HuH-7.5 (cell line): ENCODE measurements at regions not wholly inside any gene's neighbourhood (a gene's known extent, or its start where the extent isn't known, plus 50 kb on each side); places are given as distances from the start of the nearest gene placed in this dataset.
"Not testable (repeated sequence)": the region's sequence is repeated elsewhere in the genome, so short reads cannot be mapped to it uniquely, and the experiment has no call there.

Experiments
- DNase-seq: peaks from one replicate; pipeline ENCODE4 v3.0.0; 2011; ENCODE audit warnings: low spot score

GRCh38 chr6:27582928-27583725 lies 110.2 kb upstream of the ZNF184 start:
- no peak for DNase-seq

GRCh38 chr6:27579973-27580372 lies 107.1 kb upstream of the ZNF184 start:
- no peak for DNase-seq

GRCh38 chr6:27577922-27578321 lies 105.0 kb upstream of the ZNF184 start:
- DNase-seq = no peak

GRCh38 chr6:27575594-27576361 lies 102.9 kb upstream of the ZNF184 start:
- DNase-seq = no peak

- no peak for DNase-seq
Measured at GRCh38 chr6:27568226-27568897, 95.5 kb upstream of the ZNF184 start.

GRCh38 chr6:27565839-27566779 lies 93.2 kb upstream of the ZNF184 start:
- DNase-seq = no peak

- no peak for DNase-seq
Measured at GRCh38 chr6:27562027-27562410, 89.1 kb upstream of the ZNF184 start.

GRCh38 chr6:27558028-27558724 lies 85.3 kb upstream of the ZNF184 start:
- DNase-seq = no peak

- DNase-seq = no peak
Measured at GRCh38 chr6:27556406-27556805, 83.5 kb upstream of the ZNF184 start.

GRCh38 chr6:27553123-27553904 lies 80.4 kb upstream of the ZNF184 start:
- no peak for DNase-seq

- DNase-seq = no peak
Measured at GRCh38 chr6:27551607-27552006, 78.7 kb upstream of the ZNF184 start.

- no peak for DNase-seq
Measured at GRCh38 chr6:27550692-27551091, 77.8 kb upstream of the ZNF184 start.

GRCh38 chr6:27549241-27549598 lies 76.3 kb upstream of the ZNF184 start:
- not testable (repeated sequence) for DNase-seq

GRCh38 chr6:27547157-27548075 lies 74.5 kb upstream of the ZNF184 start:
- DNase-seq = no peak

- no peak for DNase-seq
Measured at GRCh38 chr6:27546522-27546921, 73.6 kb upstream of the ZNF184 start.

- DNase-seq = no peak
Measured at GRCh38 chr6:27545271-27546046, 72.6 kb upstream of the ZNF184 start.

- no peak for DNase-seq
Measured at GRCh38 chr6:27544612-27545260, 71.8 kb upstream of the ZNF184 start.

GRCh38 chr6:27544135-27544534 lies 71.2 kb upstream of the ZNF184 start:
- DNase-seq = not testable (repeated sequence)
